ENCODE measurements at regions not wholly inside any gene's neighbourhood (a gene's known extent, or its start where the extent isn't known, plus 50 kb on each side); places are given as distances from the start of the nearest gene placed in this dataset.

DNA sequence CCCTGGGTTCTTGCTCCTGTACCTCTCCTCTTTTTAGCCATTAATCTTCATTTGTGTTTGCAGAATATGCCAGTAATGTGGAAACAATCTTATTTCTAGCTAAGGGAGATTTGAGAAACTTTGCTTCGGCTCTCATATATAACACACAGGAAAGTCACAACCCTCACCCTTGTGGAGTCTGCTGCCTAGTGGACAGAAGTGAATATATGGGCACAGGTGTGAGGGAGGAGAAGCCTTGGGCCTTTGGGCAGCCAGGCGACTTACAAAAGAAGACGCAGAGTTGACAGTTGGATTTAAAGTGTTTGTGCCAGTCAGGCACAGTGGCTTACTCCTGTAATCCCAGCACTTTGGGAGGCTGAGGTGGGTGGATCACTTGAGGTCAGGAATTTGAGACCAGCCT is 181.8 kb upstream of the TBL1XR1 start:
- no peaks in the 10 kb centered on the region for H3K4me1 ChIP-seq
- no peak overlapping the region for H3K27ac ChIP-seq
- no peak overlapping the region for H3K4me3 ChIP-seq
- intact Hi-C loops (cut with DNase I) = no loop called here
- no peaks in the 10 kb centered on the region for H3K27me3 ChIP-seq
- DNase-seq = no peak
- no peaks in the 10 kb centered on the region for H3K36me3 ChIP-seq
- TF ChIP-seq EP300 (IDR thresholded peaks at IDR 0.05) (no peak), CTCF (IDR thresholded peaks at IDR 0.05) (no peak), POLR2AphosphoS5 (IDR thresholded peaks at IDR 0.05) (no peak), POLR2A (IDR thresholded peaks at IDR 0.05) (no peak)
- H3K9me3 ChIP-seq = peaks cover 0 to 5% (median 0%) of the 10 kb centered on the region in 4 donors
- 80 to 91% methylated on average over 3 of the region's 3 CpGs for WGBS, 2 donors

DNA sequence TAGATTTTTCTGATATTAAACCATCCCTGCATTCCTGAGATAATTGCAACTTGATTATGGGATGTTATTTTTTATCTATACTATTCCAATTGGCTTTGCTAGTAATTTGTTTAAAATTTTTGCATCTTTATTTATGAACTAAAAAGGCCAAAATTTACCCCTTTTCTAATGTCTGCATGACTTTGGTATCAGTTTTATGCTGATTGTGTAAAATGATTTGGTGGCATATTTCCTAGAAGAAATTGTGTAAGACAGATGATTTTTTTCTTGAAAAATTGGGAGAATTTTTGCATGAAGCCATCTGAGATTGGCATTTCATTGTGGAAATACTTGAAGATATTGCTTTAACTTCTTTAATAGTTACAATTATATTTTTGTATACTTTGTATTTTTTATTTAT is 183.8 kb upstream of the TBL1XR1 start:
- Histone ChIP-seq H3K4me1 (no peaks in the 10 kb centered on the region), H3K9me3 (peaks cover 0 to 5% (median 0%) of the 10 kb centered on the region in 4 donors), H3K36me3 (no peaks in the 10 kb centered on the region), H3K27me3 (no peaks in the 10 kb centered on the region), H3K4me3 (no peak overlapping the region), H3K27ac (no peak overlapping the region)
- no peak for DNase-seq
- no peak for TF ChIP-seq EP300 (IDR thresholded peaks at IDR 0.05)
- TF ChIP-seq POLR2A (IDR thresholded peaks at IDR 0.05) = no peak
- TF ChIP-seq CTCF (IDR thresholded peaks at IDR 0.05) = no peak
- no peak for TF ChIP-seq POLR2AphosphoS5 (IDR thresholded peaks at IDR 0.05)
- intact Hi-C loops (cut with DNase I) = no loop called here

DNA sequence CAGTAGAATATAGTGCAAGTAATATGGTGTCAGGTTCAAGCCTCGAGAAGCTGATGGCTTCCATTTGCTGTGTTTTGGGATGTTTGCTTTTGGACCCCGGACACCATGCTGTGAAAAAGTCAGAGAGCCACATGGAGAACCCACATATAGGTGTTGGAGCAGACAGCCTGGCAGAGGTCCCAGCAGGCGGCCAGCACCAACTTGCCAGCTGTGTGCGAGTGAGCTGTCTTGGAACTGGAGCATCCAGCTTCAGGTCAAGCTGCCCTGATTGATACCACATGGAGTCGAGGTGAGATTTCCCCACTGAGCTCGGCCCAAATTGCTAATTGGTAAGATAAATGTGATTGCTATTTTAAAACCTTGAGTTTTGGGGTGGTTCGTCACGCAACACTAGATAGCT is 185.7 kb upstream of the TBL1XR1 start:
- Histone ChIP-seq H3K27me3 (no peaks in the 10 kb centered on the region), H3K36me3 (no peaks in the 10 kb centered on the region), H3K27ac (no peak overlapping the region), H3K9me3 (peaks cover 0 to 5% (median 0%) of the 10 kb centered on the region in 4 donors), H3K4me3 (no peak overlapping the region), H3K4me1 (no peaks in the 10 kb centered on the region)
- no peak for TF ChIP-seq CTCF (IDR thresholded peaks at IDR 0.05)
- intact Hi-C loops (cut with DNase I) = no loop called here
- 95 to 97% methylated on average over 8 of the region's 8 CpGs for WGBS, 2 donors
- no peak for DNase-seq

- H3K36me3 ChIP-seq = no peaks in the 10 kb centered on the region
- WGBS, 2 donors = 85 to 91% methylated on average over 2 of the region's 2 CpGs
- intact Hi-C loops (cut with DNase I) = no loop called here
- DNase-seq = no peak
- no peaks in the 10 kb centered on the region for H3K27me3 ChIP-seq
- TF ChIP-seq POLR2A (IDR thresholded peaks at IDR 0.05) (no peak), CTCF (IDR thresholded peaks at IDR 0.05) (no peak), POLR2AphosphoS5 (IDR thresholded peaks at IDR 0.05) (no peak), EP300 (IDR thresholded peaks at IDR 0.05) (no peak)
- H3K27ac ChIP-seq = no peak overlapping the region
- H3K4me1 ChIP-seq = no peaks in the 10 kb centered on the region
- no peak overlapping the region for H3K4me3 ChIP-seq
- H3K9me3 ChIP-seq = peaks cover 0 to 5% (median 0%) of the 10 kb centered on the region in 4 donors
Measured at GRCh38 chr3:177385186-177385585, 187.9 kb upstream of the TBL1XR1 start.

GRCh38 chr3:177385831-177386301 is 188.6 kb upstream of the TBL1XR1 start:
- no peaks in the 10 kb centered on the region for H3K4me1 ChIP-seq
- intact Hi-C loops (cut with DNase I) = no loop called here
- no peak for DNase-seq
- no peak overlapping the region for H3K27ac ChIP-seq
- peaks cover 0 to under 1% (median 0%) of the 10 kb centered on the region in 4 donors for H3K9me3 ChIP-seq
- TF ChIP-seq POLR2A (IDR thresholded peaks at IDR 0.05) (no peak), POLR2AphosphoS5 (IDR thresholded peaks at IDR 0.05) (no peak), EP300 (IDR thresholded peaks at IDR 0.05) (no peak), CTCF (IDR thresholded peaks at IDR 0.05) (no peak)
- H3K27me3 ChIP-seq = no peaks in the 10 kb centered on the region
- H3K4me3 ChIP-seq = no peak overlapping the region
- no peaks in the 10 kb centered on the region for H3K36me3 ChIP-seq
